Stimulated activated CD4-positive, alpha-beta T cell treated with anti-CD3 and anti-CD28 coated beads, Interleukin-12 subunit alpha, Interleukin-12 subunit beta, amount 100 ng/mL, for 4 hours (primary cell): ENCODE measurements at regions not wholly inside any gene's neighbourhood (a gene's known extent, or its start where the extent isn't known, plus 50 kb on each side); places are given as distances from the start of the nearest gene placed in this dataset.

Experiments used
- DNase-seq: peaks from one replicate; pipeline ENCODE4 v3.0.0-alpha.2; 2020

DNA sequence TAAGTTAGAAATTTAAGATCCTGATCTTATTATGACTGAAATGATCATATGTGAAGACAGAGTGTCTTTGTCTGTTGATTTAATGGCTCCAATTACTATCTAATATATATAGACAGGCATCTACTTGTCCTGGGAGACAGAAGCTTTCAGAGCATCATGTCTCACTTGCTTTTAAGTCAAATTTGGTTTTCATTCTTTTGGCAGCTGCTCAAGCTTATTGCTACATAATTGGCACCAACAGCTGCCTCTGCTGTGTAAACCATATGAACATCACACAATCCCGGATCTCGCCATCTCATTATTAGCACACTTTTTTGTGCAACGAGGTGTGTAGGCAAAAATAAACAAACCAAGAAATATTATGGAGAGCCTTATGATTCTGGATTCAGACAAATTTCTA lies 1717.9 kb downstream of the EFNA5 start:
- DNase-seq: no peak

GRCh38 chr5:105947461-105947860 lies 1723.3 kb downstream of the EFNA5 start:
- DNase-seq: no peak

- no peak for DNase-seq
Measured at GRCh38 chr5:105945203-105945972, 1725.3 kb downstream of the EFNA5 start.

DNA sequence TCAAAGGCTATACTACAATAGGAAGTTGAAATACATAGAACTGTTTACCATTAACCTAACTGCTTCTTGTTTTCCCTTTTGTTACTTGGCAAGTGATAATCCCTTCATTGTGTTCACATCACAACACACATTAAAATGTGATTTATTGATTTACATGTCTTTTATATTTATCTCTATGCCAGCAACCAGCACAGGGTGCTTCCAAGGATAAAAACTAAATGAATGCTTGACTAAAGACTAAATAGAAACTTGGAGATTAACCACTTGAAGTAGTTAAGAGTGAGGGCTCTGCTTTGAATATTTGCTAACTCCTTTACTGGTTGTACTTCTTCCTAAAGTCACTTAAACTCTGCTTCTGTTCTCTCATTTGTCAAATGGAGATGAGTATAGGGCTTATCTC lies 1730.6 kb downstream of the EFNA5 start:
- DNase-seq: no peak

GRCh38 chr5:105934171-105934570 lies 1736.6 kb downstream of the EFNA5 start:
- no peak for DNase-seq

GRCh38 chr5:105931881-105932421 lies 1738.8 kb downstream of the EFNA5 start:
- DNase-seq: no peak

- no peak for DNase-seq
Measured at GRCh38 chr5:105929858-105930257, 1740.9 kb downstream of the EFNA5 start.

GRCh38 chr5:105924366-105924765 lies 1746.4 kb downstream of the EFNA5 start:
- DNase-seq: no peak

DNA sequence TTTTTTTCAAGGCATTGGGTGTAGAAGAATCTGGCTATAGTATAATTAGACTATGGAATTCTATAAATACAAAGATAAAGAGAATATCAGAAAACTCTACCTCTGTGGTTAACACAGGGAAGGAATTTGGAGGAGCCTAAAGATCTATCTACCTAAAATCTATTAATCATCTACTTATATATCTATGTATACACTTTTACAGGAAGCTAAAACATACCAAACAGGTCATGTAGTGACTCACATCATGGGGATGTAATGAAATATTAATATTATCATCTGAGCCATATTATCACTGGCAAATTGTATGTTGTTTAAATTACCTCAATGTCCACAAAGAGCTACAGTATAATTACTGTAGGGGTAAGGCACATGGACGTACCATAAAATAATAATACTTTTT lies 1748.2 kb downstream of the EFNA5 start:
- no peak for DNase-seq

DNA sequence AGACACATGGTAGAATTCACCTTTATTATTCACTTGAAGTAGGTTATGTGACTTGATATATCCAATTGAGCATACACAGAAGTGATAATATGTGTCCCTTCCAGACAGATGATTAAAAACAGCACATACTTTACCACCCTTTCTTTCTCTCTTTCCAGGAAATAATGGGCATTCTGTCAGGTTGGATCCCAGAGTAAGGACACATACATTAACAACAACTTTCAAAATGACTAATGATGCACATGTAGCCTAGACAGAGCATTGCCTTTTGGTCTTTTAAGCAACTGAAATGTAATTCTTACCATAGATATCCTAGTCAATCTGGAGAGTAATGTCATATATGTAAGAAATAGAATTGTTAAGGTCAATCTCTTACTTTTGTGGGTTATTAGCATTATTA lies 1748.7 kb downstream of the EFNA5 start:
- no peak for DNase-seq

GRCh38 chr5:105917189-105917588 lies 1753.5 kb downstream of the EFNA5 start:
- no peak for DNase-seq

GRCh38 chr5:105907016-105907415 lies 1763.7 kb downstream of the EFNA5 start:
- DNase-seq: no peak

DNA sequence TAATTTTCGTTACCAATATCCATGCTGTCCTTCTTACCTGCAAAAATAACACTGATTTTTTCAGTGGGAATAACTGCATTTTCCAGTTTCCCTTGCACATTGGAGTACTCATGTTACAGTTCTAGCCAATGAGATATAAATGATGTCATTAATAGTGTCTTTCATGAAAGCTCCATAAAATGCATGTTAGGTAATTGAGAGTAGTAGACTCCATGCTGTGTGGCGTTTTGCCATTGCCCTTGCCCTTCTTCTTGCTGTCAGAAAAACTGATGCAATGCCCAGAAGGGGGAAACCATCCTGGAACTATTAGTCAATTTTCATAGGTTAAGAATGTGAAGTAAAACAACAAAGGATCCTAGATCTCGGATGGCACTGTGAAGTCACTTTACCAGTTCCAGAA lies 1765.3 kb downstream of the EFNA5 start:
- DNase-seq: no peak

DNA sequence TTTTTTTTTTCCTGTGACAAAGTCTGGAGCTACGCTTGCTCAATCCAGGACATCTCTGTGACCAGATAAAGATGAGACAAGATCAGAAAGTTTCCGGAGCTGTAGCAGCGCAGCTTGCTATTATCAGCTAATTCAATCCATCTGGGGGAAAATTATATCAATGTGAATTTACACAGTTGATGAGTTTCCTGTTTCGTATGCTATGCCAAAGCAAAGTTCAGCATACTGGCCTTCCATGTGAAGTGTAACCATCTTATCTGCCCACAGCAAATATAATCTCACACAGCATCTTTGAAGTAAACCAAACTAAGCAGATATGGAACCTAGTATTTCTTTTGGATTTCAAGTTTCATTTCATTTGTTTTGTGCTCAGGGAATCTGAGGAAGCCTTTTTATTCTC lies 1767.7 kb downstream of the EFNA5 start:
- DNase-seq: no peak

GRCh38 chr5:105899726-105900125 lies 1771.0 kb downstream of the EFNA5 start:
- DNase-seq: no peak

- no peak for DNase-seq
Measured at GRCh38 chr5:105898183-105898582, 1772.6 kb downstream of the EFNA5 start.

DNA sequence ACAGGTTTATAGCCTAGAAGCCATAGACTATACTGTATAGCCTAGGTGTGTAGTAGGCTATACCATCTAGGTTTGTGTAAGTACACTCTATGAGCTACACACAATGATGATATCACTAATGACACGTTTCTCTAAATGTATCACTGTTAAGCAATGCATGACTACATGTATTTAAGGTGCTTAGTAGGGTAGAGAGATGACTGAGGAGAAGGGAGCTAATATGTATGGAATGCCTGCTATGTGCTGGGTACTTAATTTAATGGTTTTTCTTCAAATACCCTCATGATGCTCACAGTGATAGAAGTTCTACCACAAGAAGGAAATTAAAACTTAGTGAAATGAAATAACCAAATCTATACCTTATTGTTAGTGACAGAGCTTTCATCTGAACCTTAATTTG lies 1785.5 kb downstream of the EFNA5 start:
- no peak for DNase-seq

- DNase-seq: no peak
Measured at GRCh38 chr5:105882956-105883481, 1787.7 kb downstream of the EFNA5 start.

DNA sequence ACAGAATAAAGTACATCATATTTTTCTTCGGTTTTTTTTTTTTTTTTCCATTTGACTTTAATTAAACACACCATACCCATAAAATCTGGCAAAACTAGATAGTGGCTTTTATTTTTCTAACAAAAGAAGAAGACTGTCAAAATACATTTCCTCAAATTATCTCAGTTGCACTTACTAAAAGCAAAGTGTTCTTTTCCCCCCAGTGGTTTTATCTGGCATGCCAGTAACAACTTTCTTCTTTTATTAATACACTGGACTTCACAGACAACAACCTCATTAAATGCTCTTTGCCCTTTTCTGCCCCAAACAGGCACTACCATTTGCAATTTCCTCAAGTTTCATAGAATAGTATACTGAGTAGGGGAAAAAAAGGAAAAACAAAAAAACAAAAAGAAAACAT lies 1792.3 kb downstream of the EFNA5 start:
- no peak for DNase-seq

DNA sequence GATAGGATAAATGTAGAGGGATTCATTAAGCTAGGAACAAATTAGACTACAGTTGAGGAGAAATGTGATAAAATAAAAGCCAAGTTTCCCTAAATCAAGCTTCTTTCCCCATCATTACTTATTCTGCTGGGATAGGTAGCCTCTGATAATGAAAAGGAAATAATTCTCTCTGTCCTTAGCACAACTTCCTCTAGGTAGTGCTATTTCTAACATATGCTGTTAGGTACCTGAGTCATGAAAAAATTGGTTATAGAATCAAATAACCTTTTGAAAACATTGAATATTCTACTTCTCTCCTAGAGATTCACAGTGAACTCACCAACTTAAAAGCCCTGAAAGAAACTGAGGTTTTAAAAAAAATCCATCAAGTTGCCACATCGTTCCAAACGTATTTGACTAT lies 1793.1 kb downstream of the EFNA5 start:
- no peak for DNase-seq

GRCh38 chr5:105874316-105874715 lies 1796.4 kb downstream of the EFNA5 start:
- DNase-seq: no peak

- no peak for DNase-seq
Measured at GRCh38 chr5:105872569-105873270, 1798.0 kb downstream of the EFNA5 start.

DNA sequence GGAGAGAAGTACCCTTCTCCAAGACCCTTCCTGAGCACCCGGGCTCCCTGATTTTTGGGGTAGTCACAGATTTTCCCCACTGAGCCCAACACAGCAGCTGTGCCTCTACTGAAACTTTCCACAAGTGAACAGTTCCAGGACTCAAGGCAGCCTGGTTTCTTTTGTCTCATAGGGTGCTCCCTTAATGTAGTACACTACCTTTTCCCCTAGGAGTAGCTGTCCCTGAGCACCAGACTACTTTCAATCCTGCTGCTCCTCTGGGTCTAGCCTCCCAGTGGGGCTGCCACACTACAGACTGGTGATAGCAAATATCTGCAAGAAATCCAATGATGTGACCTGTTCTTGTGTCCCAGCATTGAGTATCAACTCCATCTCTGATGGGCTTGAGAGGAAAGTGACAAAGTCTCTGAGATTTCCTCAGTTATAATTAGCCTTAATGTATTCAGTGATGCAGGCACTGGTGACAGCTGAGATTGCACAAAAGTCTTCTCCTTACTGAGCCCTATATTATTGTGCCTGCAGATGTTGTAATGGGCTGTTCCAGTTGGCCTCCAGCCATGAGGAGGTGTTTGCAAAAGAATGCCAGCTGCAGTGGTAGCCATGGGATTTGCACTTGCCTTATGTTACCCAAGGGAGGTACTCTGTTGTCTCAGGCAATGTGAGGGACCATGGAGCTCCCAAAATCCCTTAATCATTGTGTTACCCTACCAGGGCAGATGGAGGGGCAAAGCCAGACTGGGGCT lies 1802.5 kb downstream of the EFNA5 start:
- no peak for DNase-seq
